NCI-H748 treated with DMSO at 0.1 percent for 48 hours (cell line): ENCODE measurements at regions not wholly inside any gene's neighbourhood (a gene's known extent, or its start where the extent isn't known, plus 50 kb on each side); places are given as distances from the start of the nearest gene placed in this dataset.
A peak's percentile ranks its signal among the peaks of the same experiment; 100 is the strongest.

Source experiments
- DNase-seq: peaks from one replicate; lab custom pipeline; 2025; lab: John Stamatoyannopoulos, UW

DNA sequence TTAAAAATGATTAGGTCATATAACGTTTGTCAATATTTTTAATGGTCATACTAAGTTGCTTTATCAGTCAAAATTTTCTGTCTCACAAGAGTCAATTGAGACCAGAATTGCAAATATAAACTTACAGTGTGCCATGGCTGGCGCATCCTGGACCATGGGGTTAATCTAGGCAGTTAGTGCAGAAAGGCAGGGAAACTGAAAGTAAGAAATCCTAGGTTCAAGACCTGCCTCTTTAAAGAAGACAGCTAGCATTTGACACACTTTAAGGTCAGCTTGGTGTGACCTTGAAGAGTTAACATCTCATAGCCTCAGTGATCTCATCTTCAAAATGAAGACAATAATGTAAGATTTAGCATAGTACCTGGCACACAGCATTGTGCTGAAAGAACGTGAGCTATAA, 210.0 kb upstream of the DAB1 start:
- no peak for DNase-seq

DNA sequence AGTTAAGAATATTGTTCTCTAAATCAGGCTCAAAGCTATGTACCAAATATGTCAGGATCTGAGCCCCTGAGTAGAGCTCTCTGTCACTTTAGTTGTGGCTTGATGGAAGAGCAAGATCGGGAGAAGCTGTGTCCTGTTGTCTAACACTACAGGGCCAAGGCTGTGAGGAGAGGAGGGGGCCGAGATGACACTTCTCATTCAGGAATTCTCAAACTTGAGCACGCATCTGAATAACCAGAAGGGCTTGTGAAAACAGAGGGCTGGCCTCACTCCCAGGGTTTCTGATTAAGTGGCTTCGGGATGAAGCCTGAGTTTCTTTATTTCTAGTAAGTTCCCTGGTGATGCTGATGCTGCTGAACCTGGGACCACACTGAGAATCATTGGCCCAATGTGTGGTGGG, 209.2 kb upstream of the DAB1 start:
- no peak for DNase-seq

DNA sequence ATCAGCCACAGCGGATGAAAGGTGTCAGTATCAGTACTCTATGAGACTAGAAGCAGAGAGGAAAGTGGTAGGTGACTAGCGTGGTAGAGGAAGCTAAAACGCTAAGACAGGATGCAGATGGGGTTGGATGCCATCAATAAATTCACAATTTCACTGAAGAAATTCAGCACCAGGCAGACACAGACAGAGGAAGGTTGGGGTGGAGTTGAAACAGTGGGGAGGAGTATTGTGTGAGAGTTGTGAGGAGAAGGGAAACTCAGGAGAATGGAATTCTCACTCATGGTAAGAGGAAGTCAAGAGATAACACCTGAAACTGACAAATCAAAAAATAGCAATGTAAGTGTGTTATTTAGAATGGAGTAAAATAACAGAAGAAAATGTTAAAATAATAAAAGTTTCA, 208.5 kb upstream of the DAB1 start:
- no peak for DNase-seq

DNA sequence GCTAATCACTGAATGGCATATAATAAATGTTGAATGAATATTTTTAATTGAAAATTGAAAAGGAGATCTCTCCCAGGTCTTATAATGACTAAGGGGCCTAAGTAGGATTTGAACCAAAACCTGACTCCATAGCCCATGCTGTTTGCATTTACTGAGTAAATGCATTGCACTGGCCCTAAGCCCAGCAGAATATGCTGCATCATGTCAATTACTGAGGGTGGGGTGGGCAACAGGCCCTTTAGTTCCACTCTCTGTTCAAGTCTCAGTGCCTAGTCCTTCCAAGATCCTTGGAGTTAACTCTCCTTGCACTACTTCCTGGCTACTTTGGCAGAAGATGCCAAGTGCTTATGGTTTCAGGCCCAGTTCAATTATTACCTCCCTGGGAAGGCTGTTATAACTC, 203.8 kb upstream of the DAB1 start:
- no peak for DNase-seq

DNA sequence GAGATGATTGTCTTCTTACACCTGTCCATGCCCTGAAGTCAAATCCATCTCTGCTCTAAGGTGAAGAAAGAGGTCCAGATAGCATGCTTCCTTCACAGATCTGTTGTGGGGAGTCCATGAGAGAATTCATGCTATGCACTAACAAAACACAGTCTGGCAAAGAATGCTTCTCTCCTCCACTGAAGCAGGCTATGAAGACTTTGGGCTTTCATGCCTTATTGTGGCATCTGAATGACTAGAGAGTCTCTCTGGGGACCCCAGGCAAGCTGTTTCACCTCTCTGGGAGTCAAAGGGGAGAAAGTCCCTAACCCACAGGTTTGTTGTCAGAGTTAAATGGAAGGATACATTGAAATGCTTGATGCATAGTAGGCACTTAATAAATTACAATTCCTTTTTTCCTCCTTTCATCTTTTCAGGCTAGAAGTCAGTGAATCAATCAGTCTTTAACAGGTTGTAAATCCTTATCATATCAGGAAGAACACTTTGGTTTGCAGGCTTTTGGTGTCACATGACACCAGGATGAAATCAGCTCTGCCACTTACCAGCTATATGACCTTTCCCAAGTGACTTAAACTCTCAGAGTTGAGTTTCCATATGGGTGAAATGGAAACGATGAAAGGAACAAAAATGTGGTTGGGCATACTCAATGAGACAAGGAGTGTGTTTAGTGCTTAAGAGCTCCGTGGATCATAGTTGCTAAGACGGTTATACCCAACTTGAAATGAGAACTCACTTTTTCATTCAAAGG, 200.1 kb upstream of the DAB1 start:
- DNase-seq: no peak

DNA sequence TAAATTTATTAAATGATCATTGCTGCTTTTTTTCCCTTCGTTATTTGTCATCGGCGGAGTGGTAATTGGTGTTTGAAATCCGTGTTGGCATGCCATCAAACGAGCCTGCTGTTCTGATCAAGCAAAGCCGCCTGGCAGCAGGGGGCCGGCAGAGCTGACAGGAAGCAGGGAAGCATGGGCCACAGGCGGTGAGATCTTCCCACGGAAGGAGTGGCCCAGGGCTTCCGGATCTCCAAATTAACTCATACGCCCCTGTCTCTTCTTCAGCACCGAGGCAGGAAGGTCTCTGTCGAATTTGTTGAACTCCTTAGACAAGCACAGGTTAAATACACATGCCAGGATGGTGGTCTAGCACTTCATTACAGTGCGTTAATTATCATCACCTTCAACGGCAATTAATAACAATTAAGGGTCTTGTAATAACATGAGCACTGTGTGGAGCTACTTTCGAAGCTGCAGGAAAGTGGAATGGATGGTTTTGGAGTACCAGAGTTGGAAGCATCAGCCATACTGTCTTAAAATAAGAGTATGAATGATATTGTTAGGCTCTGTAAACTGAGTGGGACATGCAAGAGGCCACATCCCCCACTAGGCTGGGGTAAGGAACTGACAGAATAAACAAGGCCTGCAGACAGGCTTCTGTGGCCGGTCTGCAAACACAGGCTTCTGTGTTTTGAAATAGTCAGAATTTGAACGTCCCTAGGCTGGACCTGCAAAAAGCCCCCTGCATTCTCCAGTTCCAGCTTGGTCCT, 199.4 kb upstream of the DAB1 start:
- DNase-seq: no peak

DNA sequence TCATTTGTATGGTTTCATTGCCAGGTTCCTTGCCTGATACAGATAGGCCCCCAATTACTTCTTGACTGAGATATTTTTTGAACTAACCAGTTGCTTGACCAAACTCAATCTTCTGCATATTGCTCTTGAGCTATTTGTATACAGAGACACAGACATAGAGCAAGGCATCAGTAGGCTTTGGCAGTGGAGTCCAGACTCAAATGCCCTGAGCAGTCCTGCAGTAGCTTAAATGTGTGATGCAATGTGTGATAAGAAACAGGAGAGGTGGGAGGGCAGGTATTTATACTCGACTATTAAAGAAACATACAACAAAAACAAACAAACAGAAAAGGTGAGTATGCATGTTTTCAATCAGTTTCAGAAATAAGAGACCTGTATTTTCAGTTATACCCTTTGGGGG, 197.9 kb upstream of the DAB1 start:
- DNase-seq: no peak

DNA sequence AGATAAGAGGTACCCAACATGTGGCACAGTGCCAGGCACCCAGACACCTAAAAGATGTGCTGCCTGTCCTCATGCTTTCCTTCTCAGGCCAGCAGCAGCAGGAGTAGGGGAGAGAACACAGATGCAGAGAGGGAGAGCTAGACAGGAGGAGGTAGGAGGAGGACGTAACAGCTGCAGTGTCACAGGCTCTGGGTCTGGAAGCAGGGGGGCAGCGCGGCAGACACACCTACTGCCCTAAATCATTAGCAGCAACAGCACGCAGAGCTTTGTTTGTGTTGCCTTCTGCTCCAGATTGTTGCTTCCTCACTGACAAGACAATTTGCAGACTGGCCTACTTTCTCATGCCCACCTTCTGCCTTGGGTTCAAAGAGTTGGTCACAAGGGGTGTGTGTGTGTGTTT, 196.7 kb upstream of the DAB1 start:
- peak; percentile 14 for DNase-seq

DNA sequence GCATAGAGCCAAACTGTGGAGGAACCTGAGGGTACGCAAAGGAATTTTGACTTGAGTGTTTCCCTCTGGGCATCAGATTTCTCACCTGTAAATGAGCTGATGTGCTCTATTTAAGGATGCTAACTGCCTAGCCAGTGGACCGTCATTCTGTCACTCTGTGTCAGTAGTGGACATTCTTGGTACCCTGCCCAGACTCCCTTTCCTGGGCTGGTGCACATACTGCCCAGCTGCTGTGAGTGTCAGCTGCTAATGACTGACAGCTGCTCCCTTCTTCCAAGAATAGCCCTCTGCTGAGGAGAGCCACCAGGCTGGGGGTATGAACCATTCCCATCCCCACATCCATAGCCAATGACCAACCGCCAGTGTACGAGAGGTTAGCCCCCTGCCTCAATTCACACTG, 193.1 kb upstream of the DAB1 start:
- no peak for DNase-seq

DNA sequence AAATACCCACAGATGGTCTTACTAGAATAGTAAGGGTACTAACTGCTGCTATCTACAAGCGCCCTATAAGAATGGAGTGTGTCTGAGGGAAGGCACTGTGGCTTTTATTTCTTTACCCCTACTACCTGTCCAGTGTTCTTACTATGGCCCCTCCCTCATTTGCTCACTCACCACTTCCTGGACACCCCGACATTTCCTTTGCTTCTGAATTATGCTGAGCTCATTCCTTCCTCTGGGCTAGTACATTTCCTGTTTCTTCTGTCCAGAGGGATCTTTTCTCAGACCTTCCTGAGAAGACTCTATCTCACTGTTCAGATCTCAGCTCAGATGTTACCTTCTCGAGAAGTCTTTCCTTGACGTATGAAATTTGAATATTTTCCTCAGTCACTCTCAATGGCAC, 192.1 kb upstream of the DAB1 start:
- no peak for DNase-seq

DNA sequence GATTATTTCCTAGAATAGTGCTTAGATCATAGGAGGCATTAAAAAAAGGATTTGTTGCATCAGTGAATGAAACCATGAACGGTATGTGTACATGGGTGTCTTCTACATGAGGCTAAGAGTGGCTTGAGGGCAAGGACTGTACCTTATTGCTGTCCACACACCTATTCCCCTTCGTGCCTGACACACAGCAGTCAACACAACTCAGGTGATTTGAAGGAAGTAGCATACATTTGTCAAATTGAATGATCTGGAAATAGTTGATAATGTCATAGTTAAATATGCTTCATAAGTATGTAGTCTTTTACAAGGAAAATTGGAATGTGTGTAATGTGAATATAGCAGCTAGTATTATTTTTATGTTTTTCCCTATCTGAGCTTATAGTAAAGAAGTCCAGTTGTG, 189.0 kb upstream of the DAB1 start:
- DNase-seq: no peak

DNA sequence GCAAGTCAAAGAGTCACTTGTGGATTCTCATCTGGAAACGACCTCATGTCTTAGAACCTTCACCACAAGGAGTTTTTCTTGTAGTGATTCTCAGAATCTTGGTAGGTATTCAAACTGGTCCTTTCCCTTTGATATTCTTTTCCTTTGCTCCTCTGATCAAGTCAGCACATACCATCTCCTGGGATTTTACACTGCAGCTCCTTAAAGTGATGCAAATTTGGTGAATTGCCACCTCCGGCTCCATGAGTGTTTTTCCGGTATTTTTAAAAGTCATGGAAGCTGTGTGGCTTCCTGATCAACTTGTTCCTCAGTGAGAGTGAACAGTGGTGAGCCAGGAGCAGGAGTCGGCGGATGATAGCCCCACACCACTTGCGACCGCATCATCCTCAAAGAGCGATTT, 182.1 kb upstream of the DAB1 start:
- DNase-seq: no peak

DNA sequence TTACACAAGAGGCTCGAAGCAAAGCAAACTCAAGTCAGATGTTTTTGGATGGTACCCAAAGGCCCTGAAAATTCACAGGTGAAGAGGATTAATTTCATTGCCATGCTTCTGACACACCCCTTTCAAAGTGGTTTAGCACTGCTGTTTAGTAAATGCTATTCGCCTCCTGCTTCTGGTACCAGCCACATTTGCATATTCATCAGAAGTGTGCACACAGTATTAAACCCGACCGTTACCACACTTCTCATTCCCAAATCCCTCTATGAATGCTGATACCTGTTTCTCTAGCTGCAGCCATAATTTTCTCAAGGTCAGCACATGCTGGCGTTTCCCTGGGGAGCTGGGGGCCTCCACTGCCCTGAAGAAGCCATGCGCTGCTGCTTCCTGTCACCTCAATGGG, 179.8 kb upstream of the DAB1 start:
- DNase-seq: no peak

DNA sequence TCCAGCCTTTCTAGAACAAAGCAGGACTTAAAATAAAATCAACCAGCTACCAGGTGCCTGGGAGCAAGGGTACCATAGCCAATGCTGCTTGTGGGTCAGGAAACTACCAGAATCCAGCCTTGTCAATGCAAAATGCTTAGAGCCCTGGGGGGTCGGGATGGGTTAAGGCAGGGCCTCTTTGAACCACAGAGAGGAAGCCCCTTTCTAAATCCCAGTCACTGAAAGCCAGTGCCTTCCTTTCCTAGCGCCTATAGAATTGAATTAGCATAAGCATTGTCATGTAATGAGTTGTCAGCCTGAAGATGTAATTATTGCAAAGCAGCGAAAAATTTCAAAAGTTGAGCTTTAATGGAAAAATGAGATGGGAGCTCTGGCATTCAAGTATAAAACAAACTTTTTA, 176.6 kb upstream of the DAB1 start:
- DNase-seq: no peak

DNA sequence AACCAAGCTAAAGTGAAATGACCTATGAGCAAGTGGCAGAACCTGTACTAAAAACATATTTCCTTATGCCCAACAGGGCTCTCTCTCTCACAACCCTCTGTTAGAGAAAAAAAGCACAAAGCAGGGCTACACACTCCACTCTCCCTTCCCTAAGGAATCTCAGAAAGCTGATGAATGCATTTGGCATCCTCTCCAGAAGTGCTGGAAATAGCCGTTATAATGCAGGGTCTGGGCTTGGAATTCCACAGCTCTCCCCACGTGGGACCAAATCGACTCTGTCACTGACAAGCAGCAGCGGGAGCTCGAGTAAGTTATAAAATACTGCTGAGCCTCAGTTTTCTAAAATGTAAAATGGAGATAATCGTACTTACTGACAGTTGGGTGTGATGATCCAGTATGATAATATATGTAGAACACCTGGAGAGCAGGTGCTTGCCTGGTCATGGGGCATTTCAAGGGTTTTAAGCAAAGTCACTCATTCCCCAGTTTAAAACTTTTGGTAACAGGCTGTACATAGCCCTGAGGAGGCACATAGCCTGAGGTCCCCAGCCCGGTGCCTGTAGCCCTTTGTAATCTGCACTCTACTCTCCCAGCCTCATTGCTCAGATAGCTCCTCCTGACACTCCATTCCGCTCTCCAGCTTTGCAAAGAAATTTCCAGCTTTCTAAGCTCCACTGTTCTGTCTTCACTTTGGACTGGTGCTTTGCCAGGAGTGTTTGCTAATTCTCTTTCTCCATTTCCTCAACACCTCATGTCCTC, 175.6 kb upstream of the DAB1 start:
- DNase-seq: no peak

DNA sequence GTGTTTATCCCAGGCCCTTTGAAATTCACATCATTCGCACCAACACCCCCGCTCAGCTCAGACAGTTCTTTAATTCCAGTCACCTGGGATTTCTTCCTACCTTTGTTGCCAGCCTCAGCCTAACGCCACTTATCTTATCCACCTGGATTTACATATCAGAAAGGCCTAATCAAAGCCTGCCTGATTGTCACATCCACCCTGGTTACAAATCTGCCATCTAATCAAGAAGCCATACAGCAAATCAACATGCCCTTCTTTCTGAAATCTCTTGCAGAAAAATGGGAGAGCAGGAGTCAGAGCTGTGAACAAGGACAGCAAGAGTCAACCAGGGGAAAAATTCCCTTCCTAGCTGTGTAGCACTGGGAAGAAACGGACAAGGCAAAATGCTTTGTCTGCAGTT, 173.2 kb upstream of the DAB1 start:
- DNase-seq: no peak

DNA sequence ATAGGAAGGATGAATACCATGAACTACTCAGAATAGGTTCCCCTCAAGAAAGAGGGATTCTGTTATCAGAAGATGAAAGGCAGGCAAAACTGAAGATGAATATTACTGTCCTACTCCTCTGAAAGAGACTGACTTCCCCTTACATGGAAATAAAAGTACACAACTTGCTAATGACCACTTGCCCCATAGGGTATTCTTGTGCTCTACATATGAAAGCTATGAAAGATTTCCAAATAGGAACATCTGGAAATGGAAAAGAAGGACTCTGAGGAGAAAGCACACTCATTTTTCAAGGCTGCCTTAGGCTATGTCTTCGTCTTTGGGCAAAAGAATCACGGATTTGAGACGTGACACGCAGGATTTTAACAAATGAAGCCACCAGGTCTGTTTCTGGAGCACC, 170.1 kb upstream of the DAB1 start:
- no peak for DNase-seq

DNA sequence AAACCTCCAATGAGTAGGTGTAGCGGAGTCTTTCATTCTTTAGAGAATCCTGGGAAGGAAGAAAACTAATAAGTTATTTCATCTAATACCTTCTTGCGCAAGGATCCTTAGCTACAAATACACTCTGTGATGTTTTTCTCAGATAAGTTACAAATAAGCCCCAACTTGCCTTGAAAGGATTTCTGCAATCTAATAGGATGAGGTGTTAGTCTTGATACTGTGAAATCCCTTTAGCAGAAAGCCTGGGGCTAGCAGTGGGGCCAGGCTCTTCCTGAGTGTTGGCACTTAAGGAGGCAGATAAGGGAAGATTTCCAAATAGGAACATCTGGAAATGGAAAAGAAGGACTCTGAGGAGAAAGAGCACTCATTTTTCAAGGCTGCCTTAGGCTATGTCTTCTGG, 168.0 kb upstream of the DAB1 start:
- DNase-seq: no peak

DNA sequence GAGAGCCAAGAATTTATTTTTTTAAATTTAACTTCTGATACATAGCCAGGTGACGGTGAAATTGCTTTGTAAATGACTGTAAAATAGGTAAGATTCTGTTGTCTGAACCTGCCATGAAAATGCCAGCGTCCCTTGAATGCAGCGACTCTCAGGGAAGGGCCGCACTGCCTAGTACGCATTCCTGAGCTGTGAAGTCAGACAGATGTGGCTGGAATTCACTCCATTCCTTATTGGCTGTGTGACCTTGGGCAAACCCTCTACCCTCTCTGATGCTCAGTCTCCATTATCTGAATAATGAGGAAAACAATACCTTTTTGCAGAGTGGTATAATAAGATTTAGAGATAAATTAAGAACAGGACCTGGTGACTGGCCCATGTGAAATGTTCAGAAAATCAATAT, 167.1 kb upstream of the DAB1 start:
- no peak for DNase-seq

DNA sequence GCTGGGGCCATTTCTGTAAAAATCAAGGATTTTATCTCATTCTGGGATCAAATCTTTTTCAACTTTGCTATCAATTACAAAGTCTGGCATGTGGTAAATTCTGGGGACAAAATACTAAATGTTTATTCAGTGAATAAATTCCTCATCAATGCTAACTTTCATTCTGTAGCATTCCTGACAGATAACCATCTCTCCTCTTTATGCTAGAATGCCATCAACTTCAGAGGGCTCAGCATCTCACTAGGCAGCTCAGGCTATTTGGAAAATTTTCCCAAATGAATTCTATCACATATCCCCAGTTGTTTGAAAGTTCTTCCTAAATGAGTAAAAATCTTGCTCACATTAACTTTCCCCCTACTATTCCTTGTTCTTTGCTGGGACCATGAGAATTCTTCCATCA, 163.0 kb upstream of the DAB1 start:
- DNase-seq: no peak

DNA sequence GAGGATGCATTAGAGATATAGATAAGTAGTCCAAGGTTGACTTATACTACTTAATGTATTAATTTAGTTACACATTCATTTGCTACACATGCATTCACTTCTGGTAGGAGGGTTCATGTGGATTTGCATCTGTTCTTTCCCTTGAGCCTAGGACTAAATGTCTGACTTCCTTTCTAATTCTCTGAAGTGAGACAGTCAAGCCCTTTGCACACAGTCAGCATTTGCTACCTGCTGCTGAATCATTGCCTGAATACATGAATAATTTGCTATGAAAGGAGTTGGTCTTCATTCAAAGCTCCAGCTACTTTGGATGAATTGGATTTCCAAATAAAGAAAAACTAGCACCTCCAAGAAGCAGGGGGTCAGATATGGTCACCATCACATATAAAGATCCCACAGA, 154.8 kb upstream of the DAB1 start:
- no peak for DNase-seq

DNA sequence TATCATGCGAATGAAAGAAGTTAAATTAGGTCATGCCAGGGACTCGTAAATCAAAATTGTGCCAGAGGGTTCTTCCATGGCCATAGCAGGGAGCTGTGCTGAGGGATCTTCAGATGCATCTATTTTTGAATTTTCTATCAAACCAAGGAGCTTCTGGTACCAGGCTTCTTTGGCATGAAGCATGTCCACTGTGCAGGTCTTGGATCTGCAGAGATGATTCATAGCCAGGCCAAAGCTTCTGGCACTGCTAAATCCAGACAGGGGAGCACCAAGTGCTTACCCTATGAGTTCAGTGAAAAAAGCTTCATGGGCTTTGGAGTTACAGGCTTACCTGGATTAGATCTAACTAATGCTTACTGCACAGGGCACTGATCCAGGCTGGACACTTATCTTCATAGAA, 154.2 kb upstream of the DAB1 start:
- DNase-seq: no peak

DNA sequence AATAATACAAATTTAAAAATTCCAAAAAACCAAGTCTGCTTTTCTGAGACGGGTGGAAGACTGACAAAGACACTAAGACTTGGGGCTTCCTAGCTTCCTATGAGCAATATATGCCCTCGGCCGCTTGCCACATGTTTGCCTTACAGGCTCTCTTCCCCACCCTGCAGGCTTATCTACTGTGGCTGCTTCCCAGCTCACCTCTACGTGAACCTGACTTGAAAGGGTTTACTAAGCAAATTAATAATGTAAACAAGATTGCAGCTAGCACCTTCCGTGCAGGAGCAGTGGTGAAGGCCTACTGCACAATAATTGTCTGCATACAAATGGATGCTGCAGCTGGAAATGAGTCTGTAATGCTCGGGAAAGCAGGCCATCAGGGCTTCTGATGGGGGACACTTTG, 152.9 kb upstream of the DAB1 start:
- peak; percentile 37 for DNase-seq
